ENCODE measurements at regions not wholly inside any gene's neighbourhood (a gene's known extent, or its start where the extent isn't known, plus 50 kb on each side); places are given as distances from the start of the nearest gene placed in this dataset.

DNA sequence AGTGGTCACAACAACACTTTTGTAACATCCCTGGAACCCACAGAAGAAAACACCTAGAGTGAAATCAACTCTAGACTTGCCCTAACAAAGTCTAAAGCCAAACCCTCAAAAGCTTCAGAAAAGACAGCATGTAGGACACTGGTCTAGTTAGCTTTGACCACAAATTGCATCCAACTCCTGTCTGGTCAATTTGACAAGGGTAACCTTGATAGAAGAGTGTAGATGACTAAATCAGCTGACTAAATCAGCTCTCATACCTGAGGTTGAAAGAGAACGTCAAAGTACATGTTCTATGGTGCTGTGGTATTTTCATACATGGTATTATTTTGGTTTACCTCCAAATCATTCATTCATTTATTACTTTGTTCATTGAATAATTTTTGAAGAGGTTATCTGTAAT is 272.8 kb downstream of the KLF5 start:
- Histone ChIP-seq H3K9me3 (ENCODE audit: low read length) (no peaks in the 10 kb centered on the region), H3K9me2 (ENCODE audit: insufficient read depth, low read length) (no peaks in the 10 kb centered on the region), H3K27me3 (ENCODE audit: insufficient read depth, low read depth, low read length) (no peaks in the 10 kb centered on the region), H2AFZ (ENCODE audit: low read depth, low read length) (no peak overlapping the region), H3K79me2 (replicated peaks; ENCODE audit: insufficient read depth, low read length) (no peaks in the 10 kb centered on the region), H3K27ac (ENCODE audit: low read length) (no peak overlapping the region), H3K4me3 (ENCODE audit: low read length) (no peak overlapping the region), H4K20me1 (ENCODE audit: insufficient read depth) (no peaks in the 10 kb centered on the region), H3F3A (ENCODE audit: insufficient read depth, low read length, poor library complexity, severe bottlenecking) (no peaks in the 10 kb centered on the region), H3K4me2 (ENCODE audit: low read length) (no peak overlapping the region), H3K9ac (ENCODE audit: low read length) (no peak overlapping the region), H3K36me3 (ENCODE audit: insufficient read depth, low read length) (no peaks in the 10 kb centered on the region)
- TF ChIP-seq EZH2 (IDR thresholded peaks at IDR 0.05; ENCODE audit: borderline replicate concordance, insufficient read depth, low read length, poor library complexity, severe bottlenecking) (no peak), EP300 (conservative IDR thresholded peaks at IDR 0.05; ENCODE audit: poor library complexity, severe bottlenecking) (no peak)

- Histone ChIP-seq H3K27ac (ENCODE audit: low read length) (no peak overlapping the region), H4K20me1 (ENCODE audit: insufficient read depth) (no peaks in the 10 kb centered on the region), H3K9ac (ENCODE audit: low read length) (no peak overlapping the region), H3K9me3 (ENCODE audit: low read length) (no peaks in the 10 kb centered on the region), H3F3A (ENCODE audit: insufficient read depth, low read length, poor library complexity, severe bottlenecking) (no peaks in the 10 kb centered on the region), H3K36me3 (ENCODE audit: insufficient read depth, low read length) (no peaks in the 10 kb centered on the region), H3K4me2 (ENCODE audit: low read length) (no peak overlapping the region), H3K27me3 (ENCODE audit: insufficient read depth, low read depth, low read length) (no peaks in the 10 kb centered on the region), H3K9me2 (ENCODE audit: insufficient read depth, low read length) (no peaks in the 10 kb centered on the region), H3K79me2 (replicated peaks; ENCODE audit: insufficient read depth, low read length) (no peaks in the 10 kb centered on the region), H2AFZ (ENCODE audit: low read depth, low read length) (no peak overlapping the region), H3K4me3 (ENCODE audit: low read length) (no peak overlapping the region)
- TF ChIP-seq MXI1 (conservative IDR thresholded peaks at IDR 0.05; ENCODE audit: poor library complexity, severe bottlenecking) (no peak), EZH2 (IDR thresholded peaks at IDR 0.05; ENCODE audit: borderline replicate concordance, insufficient read depth, low read length, poor library complexity, severe bottlenecking) (no peak), POLR2AphosphoS5 (IDR thresholded peaks at IDR 0.05) (no peak), REST (IDR thresholded peaks at IDR 0.05; ENCODE audit: borderline replicate concordance) (no peak)
Observed at GRCh38 chr13:73329355-73329754, 270.6 kb downstream of the KLF5 start.

- H3K9me2 ChIP-seq (ENCODE audit: insufficient read depth, low read length): no peaks in the 10 kb centered on the region
- no peaks in the 10 kb centered on the region for H3K79me2 ChIP-seq (replicated peaks; ENCODE audit: insufficient read depth, low read length)
- H3K27me3 ChIP-seq (ENCODE audit: insufficient read depth, low read depth, low read length): no peaks in the 10 kb centered on the region
- no peaks in the 10 kb centered on the region for H3K36me3 ChIP-seq (ENCODE audit: insufficient read depth, low read length)
- H4K20me1 ChIP-seq (ENCODE audit: insufficient read depth): no peaks in the 10 kb centered on the region
- H2AFZ ChIP-seq (ENCODE audit: low read depth, low read length): no peak overlapping the region
- no peak overlapping the region for H3K9ac ChIP-seq (ENCODE audit: low read length)
- H3K9me3 ChIP-seq (ENCODE audit: low read length): no peaks in the 10 kb centered on the region
- no peak overlapping the region for H3K4me2 ChIP-seq (ENCODE audit: low read length)
- no peak overlapping the region for H3K4me3 ChIP-seq (ENCODE audit: low read length)
- TF ChIP-seq SMC3 (conservative IDR thresholded peaks at IDR 0.05; ENCODE audit: poor library complexity) (no peak), MXI1 (conservative IDR thresholded peaks at IDR 0.05; ENCODE audit: poor library complexity, severe bottlenecking) (no peak), POLR2AphosphoS5 (IDR thresholded peaks at IDR 0.05) (no peak), TAF1 (IDR thresholded peaks at IDR 0.05; ENCODE audit: low read depth) (no peak), REST (IDR thresholded peaks at IDR 0.05; ENCODE audit: borderline replicate concordance) (no peak), EP300 (conservative IDR thresholded peaks at IDR 0.05; ENCODE audit: poor library complexity, severe bottlenecking) (no peak), RAD21 (conservative IDR thresholded peaks at IDR 0.05) (no peak), EZH2 (IDR thresholded peaks at IDR 0.05; ENCODE audit: borderline replicate concordance, insufficient read depth, low read length, poor library complexity, severe bottlenecking) (no peak)
- TF ChIP-seq, protein P1, sequence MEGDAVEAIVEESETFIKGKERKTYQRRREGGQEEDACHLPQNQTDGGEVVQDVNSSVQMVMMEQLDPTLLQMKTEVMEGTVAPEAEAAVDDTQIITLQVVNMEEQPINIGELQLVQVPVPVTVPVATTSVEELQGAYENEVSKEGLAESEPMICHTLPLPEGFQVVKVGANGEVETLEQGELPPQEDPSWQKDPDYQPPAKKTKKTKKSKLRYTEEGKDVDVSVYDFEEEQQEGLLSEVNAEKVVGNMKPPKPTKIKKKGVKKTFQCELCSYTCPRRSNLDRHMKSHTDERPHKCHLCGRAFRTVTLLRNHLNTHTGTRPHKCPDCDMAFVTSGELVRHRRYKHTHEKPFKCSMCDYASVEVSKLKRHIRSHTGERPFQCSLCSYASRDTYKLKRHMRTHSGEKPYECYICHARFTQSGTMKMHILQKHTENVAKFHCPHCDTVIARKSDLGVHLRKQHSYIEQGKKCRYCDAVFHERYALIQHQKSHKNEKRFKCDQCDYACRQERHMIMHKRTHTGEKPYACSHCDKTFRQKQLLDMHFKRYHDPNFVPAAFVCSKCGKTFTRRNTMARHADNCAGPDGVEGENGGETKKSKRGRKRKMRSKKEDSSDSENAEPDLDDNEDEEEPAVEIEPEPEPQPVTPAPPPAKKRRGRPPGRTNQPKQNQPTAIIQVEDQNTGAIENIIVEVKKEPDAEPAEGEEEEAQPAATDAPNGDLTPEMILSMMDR (IDR thresholded peaks at IDR 0.05; ENCODE audit: poor library complexity, severe bottlenecking): no peak
- H3F3A ChIP-seq (ENCODE audit: insufficient read depth, low read length, poor library complexity, severe bottlenecking): no peaks in the 10 kb centered on the region
- no peak overlapping the region for H3K27ac ChIP-seq (ENCODE audit: low read length)
Observed at GRCh38 chr13:73327579-73327978, 268.8 kb downstream of the KLF5 start.

Data from neural cell (in vitro differentiated cells).